Stimulated activated CD8-positive, alpha-beta memory T cell treated with anti-CD3 and anti-CD28 coated beads, Interleukin-15, amount 100 ng/mL, for 48 hours (primary cell): ENCODE measurements at regions not wholly inside any gene's neighbourhood (a gene's known extent, or its start where the extent isn't known, plus 50 kb on each side); places are given as distances from the start of the nearest gene placed in this dataset.
A peak's percentile ranks its signal among the peaks of the same experiment; 100 is the strongest.

Source experiments
- DNase-seq, 2 donors: peaks; one replicate each; pipeline ENCODE4 v3.0.0-alpha.2; 2020; ENCODE audit warnings: low read depth in 2 of 2

GRCh38 chr2:168338803-168339437, 91.5 kb upstream of the STK39 start:
- no peak for DNase-seq

GRCh38 chr2:168340931-168341330, 93.5 kb upstream of the STK39 start:
- no peak for DNase-seq

GRCh38 chr2:168343586-168343985, 96.2 kb upstream of the STK39 start:
- no peak for DNase-seq

GRCh38 chr2:168344706-168345105, 97.3 kb upstream of the STK39 start:
- DNase-seq = no peak

GRCh38 chr2:168345601-168346000, 98.2 kb upstream of the STK39 start:
- no peak for DNase-seq

- peak; percentile 19 to 26 for DNase-seq
These were observed 99.5 kb upstream of the STK39 start for GRCh38 chr2:168346725-168347477.

GRCh38 chr2:168348076-168348475, 100.7 kb upstream of the STK39 start:
- no peak for DNase-seq

GRCh38 chr2:168350380-168350779, 103.0 kb upstream of the STK39 start:
- DNase-seq = no peak

- no peak for DNase-seq
These were observed 102.8 kb upstream of the CERS6 start for GRCh38 chr2:168353251-168353650.

GRCh38 chr2:168354499-168354898, 101.6 kb upstream of the CERS6 start:
- no peak for DNase-seq

- DNase-seq = no peak
These were observed 101.0 kb upstream of the CERS6 start for GRCh38 chr2:168355121-168355520.

- DNase-seq = no peak
These were observed 100.1 kb upstream of the CERS6 start for GRCh38 chr2:168355779-168356476.

GRCh38 chr2:168356477-168356835, 99.6 kb upstream of the CERS6 start:
- no peak for DNase-seq

- DNase-seq = no peak
These were observed 98.1 kb upstream of the CERS6 start for GRCh38 chr2:168357797-168358472.

- DNase-seq = no peak
These were observed 97.0 kb upstream of the CERS6 start for GRCh38 chr2:168359082-168359481.

- no peak for DNase-seq
These were observed 92.6 kb upstream of the CERS6 start for GRCh38 chr2:168363347-168364092.

- no peak for DNase-seq
These were observed 90.9 kb upstream of the CERS6 start for GRCh38 chr2:168365094-168365621.

- no peak for DNase-seq
These were observed 87.0 kb upstream of the CERS6 start for GRCh38 chr2:168369031-168369430.

GRCh38 chr2:168371273-168372019, 84.6 kb upstream of the CERS6 start:
- no peak for DNase-seq

GRCh38 chr2:168373468-168373867, 82.6 kb upstream of the CERS6 start:
- no peak for DNase-seq
